GM12878 (cell line): ENCODE measurements at regions not wholly inside any gene's neighbourhood (a gene's known extent, or its start where the extent isn't known, plus 50 kb on each side); places are given as distances from the start of the nearest gene placed in this dataset.

ENCODE experiments used
- CTCF ChIP-seq, 3 experiments: IDR thresholded peaks in 2 of 3; conservative IDR thresholded peaks in 1 of 3; 2 replicates each; pipeline ENCODE4 v1.5.1; 2011; ENCODE audit warnings: low read depth in 3 of 3, low read length in 3 of 3, mild to moderate bottlenecking in 3 of 3, control low read depth in 2 of 3, moderate library complexity in 2 of 3, inconsistent platforms in 1 of 3, mixed read lengths in 1 of 3; ENCODE audit not compliant: control insufficient read depth in 2 of 3, insufficient read depth in 1 of 3; ENCODE audit errors: extremely low read depth in 1 of 3
- E2F8 ChIP-seq: fragments of 450-650 bp; IDR thresholded peaks from 2 replicates; pipeline ENCODE4 v1.6.1; 2018; ENCODE audit warnings: mild to moderate bottlenecking, low read depth, moderate library complexity; ENCODE audit not compliant: partially characterized antibody
- EZH2 ChIP-seq: IDR thresholded peaks from 2 replicates; pipeline ENCODE4 v1.6.1; 2012; ENCODE audit warnings: low read depth, mild to moderate bottlenecking, control low read depth, inconsistent platforms, low read length, borderline replicate concordance; ENCODE audit not compliant: control insufficient read depth
- JUNB ChIP-seq: IDR thresholded peaks from 2 replicates; pipeline ENCODE4 v1.6.1; 2016; ENCODE audit warnings: antibody characterized with exemption, mild to moderate bottlenecking
- MEF2A ChIP-seq: IDR thresholded peaks from 2 replicates; pipeline ENCODE4 v1.6.1; 2011; ENCODE audit warnings: low read depth, mild to moderate bottlenecking, low read length, moderate library complexity; ENCODE audit not compliant: insufficient read depth
- POLR2AphosphoS5 ChIP-seq: IDR thresholded peaks from 2 replicates; pipeline ENCODE4 v1.6.1; 2011; ENCODE audit warnings: mild to moderate bottlenecking, low read length, inconsistent platforms
- RCOR1 ChIP-seq: conservative IDR thresholded peaks from 2 replicates; pipeline ENCODE4 v1.6.1; 2012; ENCODE audit warnings: low read depth, low read length, improper control_type of control experiment
- USF2 ChIP-seq: IDR thresholded peaks from 2 replicates; pipeline ENCODE4 v1.6.1; 2011; ENCODE audit warnings: low read depth, low read length, improper control_type of control experiment, borderline replicate concordance

GRCh38 chr10:84608126-84608525, 279.7 kb downstream of the CCSER2 start:
- TF ChIP-seq RCOR1, result no peak
- no peak for TF ChIP-seq MEF2A
- no peak for TF ChIP-seq CTCF (IDR thresholded peaks at IDR 0.05 in 2 of 3, conservative IDR thresholded peaks at IDR 0.05 in 1 of 3; ENCODE audit: control insufficient read depth in 2 of 3, extremely low read depth in 1 of 3, insufficient read depth in 1 of 3, low read depth in 3 of 3, low read length in 3 of 3)
- no peak for TF ChIP-seq USF2
- TF ChIP-seq E2F8, result no peak
- no peak for TF ChIP-seq POLR2AphosphoS5
- TF ChIP-seq EZH2, result no peak
- peak; percentile 36; the same call in 1 of the 2 replicates for TF ChIP-seq JUNB
